Lower leg skin (tissue), 4 donors: ENCODE measurements at regions not wholly inside any gene's neighbourhood (a gene's known extent, or its start where the extent isn't known, plus 50 kb on each side); places are given as distances from the start of the nearest gene placed in this dataset.

Experiments
- DNase-seq, 2 donors: peaks; one replicate each; pipeline ENCODE4 v3.0.0-alpha.2; 2019; ENCODE audit warnings: low spot score in 2 of 2
- H3K4me3 ChIP-seq: fragments of 200-600 bp; sonication (generic); 2 replicates; pipeline ENCODE4 v1.5.1; 2017; ENCODE audit warnings: mild to moderate bottlenecking, low read depth; ENCODE audit not compliant: poor library complexity, severe bottlenecking
- CTCF ChIP-seq, 3 donors: fragments of 450-650 bp; IDR thresholded peaks; one replicate each; pipeline ENCODE4 v1.5.1; 2016; ENCODE audit warnings: antibody characterized with exemption in 3 of 3, mild to moderate bottlenecking in 3 of 3, moderate library complexity in 2 of 3
- POLR2A ChIP-seq, 2 donors: fragments of 450-650 bp; IDR thresholded peaks; one replicate each; pipeline ENCODE4 v1.6.1; 2016 to 2017; ENCODE audit warnings: antibody characterized with exemption in 2 of 2, mild to moderate bottlenecking in 1 of 2, moderate library complexity in 1 of 2
- WGBS, 2 donors: methylation state at CpG; one replicate each; pipeline ENCODE4 v1.1.5; 2018; 5-methylcytosine and 5-hydroxymethylcytosine counted together
- intact Hi-C: fragments of 100-400 bp; cut with DNase I; formaldehyde crosslinking; loops from one replicate; pipeline ENCODE4 v1.15.0; 2023; ENCODE audit warnings: low total_unique reads

- H3K4me3 ChIP-seq: no peak overlapping the region
- intact Hi-C loops: no loop called here
- 2 to 3% methylated on average over 16 of the region's 16 CpGs for WGBS, 2 donors
- no peak for TF ChIP-seq CTCF (IDR thresholded peaks at IDR 0.05)
- no peak for TF ChIP-seq POLR2A (IDR thresholded peaks at IDR 0.05)
- no peak for DNase-seq
Observed at GRCh38 chr6:28658475-28659249, 133.0 kb downstream of the GPX5 start.

- no peak overlapping the region for H3K4me3 ChIP-seq
- intact Hi-C loops: no loop called here
- no peak for TF ChIP-seq POLR2A (IDR thresholded peaks at IDR 0.05)
- no peak for TF ChIP-seq CTCF (IDR thresholded peaks at IDR 0.05)
- WGBS, 2 donors: 41 to 50% methylated on average over 2 of the region's 2 CpGs
- DNase-seq: no peak
Observed at GRCh38 chr6:28659250-28659566, 133.5 kb downstream of the GPX5 start.

GRCh38 chr6:28661097-28661713 lies 135.5 kb downstream of the GPX5 start:
- no peak for DNase-seq
- intact Hi-C loops: no loop called here
- TF ChIP-seq POLR2A (IDR thresholded peaks at IDR 0.05) (no peak), CTCF (IDR thresholded peaks at IDR 0.05) (no peak)
- no peak overlapping the region for H3K4me3 ChIP-seq
- WGBS, 2 donors: 65 to 66% methylated on average over 2 of the region's 2 CpGs

GRCh38 chr6:28664870-28665396 lies 139.3 kb downstream of the GPX5 start:
- 93 to 95% methylated on average over 3 of the region's 3 CpGs for WGBS, 2 donors
- intact Hi-C loops: no loop called here
- H3K4me3 ChIP-seq: no peak overlapping the region
- TF ChIP-seq CTCF (IDR thresholded peaks at IDR 0.05): no peak
- no peak for TF ChIP-seq POLR2A (IDR thresholded peaks at IDR 0.05)
- DNase-seq: no peak

- DNase-seq: no peak
- intact Hi-C loops: loop anchor here (10.0 kb wide), 1 partner anchor 911 kb away; the partner anchor contains the start of gene OR2H2
- TF ChIP-seq POLR2A (IDR thresholded peaks at IDR 0.05) (no peak), CTCF (IDR thresholded peaks at IDR 0.05) (no peak)
- WGBS, 2 donors: 62 to 68% methylated on average over 3 of the region's 3 CpGs
- no peak overlapping the region for H3K4me3 ChIP-seq
Observed at GRCh38 chr6:28673417-28673786, 147.7 kb downstream of the GPX5 start.
